Activated naive CD8-positive, alpha-beta T cell treated with anti-CD3 and anti-CD28 coated beads, Interleukin-2, amount 10 ng/mL, durations not matched to agents 7 days and 5 days (primary cell): ENCODE measurements at regions not wholly inside any gene's neighbourhood (a gene's known extent, or its start where the extent isn't known, plus 50 kb on each side); places are given as distances from the start of the nearest gene placed in this dataset.
"Not testable (repeated sequence)": the region's sequence is repeated elsewhere in the genome, so short reads cannot be mapped to it uniquely, and the experiment has no call there.

Experiments used
- ATAC-seq: fragments of 150-1000 bp; cut with Tn5 transposase; one replicate; pipeline ENCODE4 v1.10.0; 2021; ENCODE audit warnings: low read depth, moderate library complexity
- POLR2A ChIA-PET: fragments of 350-600 bp; sonication (Branson Sonifier 250); formaldehyde crosslinking; loops from one replicate; lab custom pipeline; 2021; ENCODE audit warnings: antibody characterized with exemption; lab: Charles Lee
- DNase-seq: peaks from one replicate; pipeline ENCODE4 v3.0.0; 2021
- H3K27ac Mint-ChIP-seq: one replicate; pipeline ENCODE4 v1.8.0; 2022; ENCODE audit warnings: mild to moderate bottlenecking, mixed read lengths
- H3K27me3 Mint-ChIP-seq: one replicate; pipeline ENCODE4 v1.8.0; 2022; ENCODE audit warnings: mild to moderate bottlenecking, moderate library complexity, mixed read lengths
- H3K36me3 Mint-ChIP-seq: one replicate; pipeline ENCODE4 v1.8.0; 2021; ENCODE audit warnings: mild to moderate bottlenecking, mixed read lengths
- H3K4me1 Mint-ChIP-seq: one replicate; pipeline ENCODE4 v1.8.0; 2021; ENCODE audit warnings: mixed read lengths
- H3K4me3 Mint-ChIP-seq: one replicate; pipeline ENCODE4 v1.8.0; 2022; ENCODE audit warnings: mild to moderate bottlenecking, moderate library complexity, mixed read lengths
- H3K9me3 Mint-ChIP-seq: one replicate; pipeline ENCODE4 v1.8.0; 2021; ENCODE audit warnings: mixed read lengths

GRCh38 chr3:88882121-88882520 is 225.3 kb upstream of the EPHA3 start:
- no peaks in the 10 kb centered on the region for H3K36me3 Mint-ChIP-seq
- peaks cover 4% of the 10 kb centered on the region for H3K9me3 Mint-ChIP-seq
- H3K27ac Mint-ChIP-seq = no peak overlapping the region
- H3K27me3 Mint-ChIP-seq = no peaks in the 10 kb centered on the region
- POLR2A ChIA-PET = no interaction called here
- no peaks in the 10 kb centered on the region for H3K4me1 Mint-ChIP-seq
- no peak overlapping the region for H3K4me3 Mint-ChIP-seq
- DNase-seq = no peak
- ATAC-seq = no peak

DNA sequence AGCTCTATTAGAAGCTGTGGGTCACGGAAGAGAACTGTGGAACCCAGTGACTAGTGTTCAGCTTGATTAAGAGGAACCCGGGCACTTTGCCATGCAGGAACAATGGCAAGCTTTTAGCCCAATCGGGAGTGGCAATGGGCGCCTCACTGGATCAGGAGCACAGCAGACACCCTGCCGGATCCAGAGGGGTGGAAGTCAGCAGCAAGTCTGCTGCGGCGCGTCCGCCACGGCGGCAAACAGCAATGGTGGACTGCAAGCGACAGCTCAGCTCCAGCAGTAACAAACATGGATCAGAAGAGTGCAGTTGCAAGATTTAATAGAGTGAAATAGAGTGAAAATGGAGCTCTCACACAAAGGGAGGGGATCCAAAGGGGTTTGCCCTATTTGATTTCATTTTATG is 220.8 kb upstream of the EPHA3 start:
- ATAC-seq, H3K9me3 Mint-ChIP-seq, H3K27me3 Mint-ChIP-seq, POLR2A ChIA-PET, H3K36me3 Mint-ChIP-seq, H3K4me1 Mint-ChIP-seq, H3K4me3 Mint-ChIP-seq, H3K27ac Mint-ChIP-seq, DNase-seq: not testable (repeated sequence)

- no peak overlapping the region for H3K27ac Mint-ChIP-seq
- H3K4me1 Mint-ChIP-seq = no peaks in the 10 kb centered on the region
- H3K9me3 Mint-ChIP-seq = peaks cover 4% of the 10 kb centered on the region
- no peak for DNase-seq
- H3K36me3 Mint-ChIP-seq = no peaks in the 10 kb centered on the region
- POLR2A ChIA-PET = no interaction called here
- H3K4me3 Mint-ChIP-seq = no peak overlapping the region
- no peak for ATAC-seq
- no peaks in the 10 kb centered on the region for H3K27me3 Mint-ChIP-seq
Observed at GRCh38 chr3:88896026-88896425, 211.4 kb upstream of the EPHA3 start.

- no peaks in the 10 kb centered on the region for H3K9me3 Mint-ChIP-seq
- ATAC-seq (no peak), DNase-seq (no peak)
- POLR2A ChIA-PET = no interaction called here
- no peaks in the 10 kb centered on the region for H3K36me3 Mint-ChIP-seq
- H3K27ac Mint-ChIP-seq = no peak overlapping the region
- no peaks in the 10 kb centered on the region for H3K4me1 Mint-ChIP-seq
- no peaks in the 10 kb centered on the region for H3K27me3 Mint-ChIP-seq
- no peak overlapping the region for H3K4me3 Mint-ChIP-seq
Observed at GRCh38 chr3:88912294-88912877, 195.0 kb upstream of the EPHA3 start.

- POLR2A ChIA-PET = no interaction called here
- ATAC-seq = no peak
- no peaks in the 10 kb centered on the region for H3K36me3 Mint-ChIP-seq
Observed at GRCh38 chr3:88918841-88919240, 188.6 kb upstream of the EPHA3 start.

DNA sequence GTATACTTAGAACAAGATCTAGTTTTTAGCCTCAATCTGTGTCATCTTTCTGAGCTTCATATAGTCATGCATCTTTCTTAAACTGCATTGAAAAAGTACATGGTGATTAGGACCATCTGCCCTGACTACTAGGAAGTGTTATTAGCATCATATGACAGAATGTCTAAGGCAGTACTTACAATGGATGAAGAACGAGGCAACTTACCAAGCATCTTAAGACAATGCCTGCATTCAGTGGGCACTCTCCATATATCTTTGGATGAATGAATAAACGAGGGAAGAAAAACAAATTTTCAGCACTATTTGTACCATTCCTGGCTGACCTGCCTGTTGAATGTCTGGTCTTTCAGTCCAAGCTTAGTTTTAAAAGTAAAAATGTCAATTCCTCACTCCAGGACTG is 185.4 kb upstream of the EPHA3 start:
- POLR2A ChIA-PET = no interaction called here
- H3K4me1 Mint-ChIP-seq = no peaks in the 10 kb centered on the region
- no peak overlapping the region for H3K27ac Mint-ChIP-seq
- ATAC-seq (no peak), DNase-seq (no peak)
- H3K4me3 Mint-ChIP-seq = no peak overlapping the region
- no peaks in the 10 kb centered on the region for H3K27me3 Mint-ChIP-seq
- H3K36me3 Mint-ChIP-seq = no peaks in the 10 kb centered on the region
- peaks cover 2% of the 10 kb centered on the region for H3K9me3 Mint-ChIP-seq

More at GRCh38 chr3:88918841-88919240, 188.6 kb upstream of the EPHA3 start:
- Mint-ChIP-seq H3K9me3 (peaks cover 2% of the 10 kb centered on the region), H3K4me1 (no peaks in the 10 kb centered on the region), H3K27ac (no peak overlapping the region), H3K27me3 (no peaks in the 10 kb centered on the region), H3K4me3 (no peak overlapping the region)
- DNase-seq = no peak

DNA sequence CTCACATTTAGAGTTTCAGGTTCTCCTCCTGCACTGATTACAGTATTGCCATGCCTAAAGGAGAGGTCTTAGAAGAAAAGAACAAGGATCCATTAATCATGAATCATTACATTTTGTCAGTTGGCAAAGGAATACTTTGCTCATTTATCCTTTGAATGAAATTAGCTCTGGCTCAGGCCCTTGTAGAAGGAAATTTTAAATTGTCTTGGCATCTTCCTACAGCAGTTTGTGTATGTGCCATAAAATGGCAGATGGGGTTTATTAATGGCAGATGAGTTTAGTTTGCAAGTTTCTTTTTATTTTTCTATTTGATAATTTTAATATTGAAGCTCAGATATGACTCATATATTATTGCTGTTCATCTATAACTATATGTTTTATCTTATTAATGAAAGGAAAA is 181.2 kb upstream of the EPHA3 start:
- Mint-ChIP-seq H3K27ac (no peak overlapping the region), H3K4me1 (no peaks in the 10 kb centered on the region), H3K27me3 (no peaks in the 10 kb centered on the region), H3K4me3 (no peak overlapping the region), H3K36me3 (no peaks in the 10 kb centered on the region), H3K9me3 (no peaks in the 10 kb centered on the region)
- ATAC-seq (no peak), DNase-seq (no peak)
- POLR2A ChIA-PET = no interaction called here

DNA sequence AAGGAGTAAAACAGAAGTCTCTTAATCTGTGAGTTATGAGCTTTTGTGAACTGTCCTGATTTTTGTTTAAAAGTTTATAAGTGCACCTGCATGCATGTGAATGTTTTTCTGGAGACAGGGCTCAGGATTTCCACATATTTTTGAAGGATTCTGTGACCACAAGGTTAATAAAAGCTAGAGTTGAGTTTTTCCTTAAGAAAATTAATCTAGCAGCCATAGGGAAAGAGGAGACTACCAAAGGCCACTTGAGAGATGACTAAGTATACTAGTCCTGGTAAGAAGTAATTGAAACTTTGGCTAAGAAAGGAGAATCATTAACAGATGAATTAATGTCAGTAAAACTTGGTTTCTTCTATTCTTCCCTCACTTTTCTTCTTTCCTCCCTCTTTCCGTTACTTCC is 176.8 kb upstream of the EPHA3 start:
- Mint-ChIP-seq H3K4me3 (no peak overlapping the region), H3K27me3 (no peaks in the 10 kb centered on the region), H3K27ac (no peak overlapping the region), H3K36me3 (no peaks in the 10 kb centered on the region), H3K4me1 (no peaks in the 10 kb centered on the region), H3K9me3 (peaks cover 2% of the 10 kb centered on the region)
- DNase-seq (no peak), ATAC-seq (no peak)
- POLR2A ChIA-PET = no interaction called here

GRCh38 chr3:88936831-88937230 is 170.6 kb upstream of the EPHA3 start:
- Mint-ChIP-seq H3K4me3 (no peak overlapping the region), H3K9me3 (peaks cover 6% of the 10 kb centered on the region), H3K4me1 (no peaks in the 10 kb centered on the region), H3K27me3 (no peaks in the 10 kb centered on the region), H3K36me3 (no peaks in the 10 kb centered on the region), H3K27ac (no peak overlapping the region)
- POLR2A ChIA-PET = no interaction called here
- DNase-seq = no peak
- ATAC-seq = no peak

DNA sequence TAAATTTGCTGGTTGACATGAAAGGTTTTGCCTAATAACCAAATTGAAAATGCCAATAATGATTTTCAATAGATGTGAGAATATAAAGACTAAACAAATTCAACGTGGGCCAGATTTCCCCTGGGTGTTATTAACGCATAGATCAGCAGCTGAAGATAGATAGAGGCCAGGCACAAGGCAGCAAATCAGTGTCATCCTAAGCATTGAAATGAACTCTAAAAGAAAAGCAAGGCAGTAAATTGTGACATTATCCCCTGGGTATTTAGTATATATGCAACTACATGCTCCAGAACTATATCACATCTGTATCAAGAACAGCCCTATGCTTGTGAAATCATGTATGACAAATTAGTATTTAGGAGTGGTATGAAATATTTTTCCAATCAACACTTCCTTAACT is 167.1 kb upstream of the EPHA3 start:
- H3K4me3 Mint-ChIP-seq = no peak overlapping the region
- H3K4me1 Mint-ChIP-seq = no peaks in the 10 kb centered on the region
- no peak overlapping the region for H3K27ac Mint-ChIP-seq
- no peak for DNase-seq
- peaks cover 4% of the 10 kb centered on the region for H3K9me3 Mint-ChIP-seq
- no peak for ATAC-seq
- H3K27me3 Mint-ChIP-seq = no peaks in the 10 kb centered on the region
- H3K36me3 Mint-ChIP-seq = no peaks in the 10 kb centered on the region
- POLR2A ChIA-PET = no interaction called here

DNA sequence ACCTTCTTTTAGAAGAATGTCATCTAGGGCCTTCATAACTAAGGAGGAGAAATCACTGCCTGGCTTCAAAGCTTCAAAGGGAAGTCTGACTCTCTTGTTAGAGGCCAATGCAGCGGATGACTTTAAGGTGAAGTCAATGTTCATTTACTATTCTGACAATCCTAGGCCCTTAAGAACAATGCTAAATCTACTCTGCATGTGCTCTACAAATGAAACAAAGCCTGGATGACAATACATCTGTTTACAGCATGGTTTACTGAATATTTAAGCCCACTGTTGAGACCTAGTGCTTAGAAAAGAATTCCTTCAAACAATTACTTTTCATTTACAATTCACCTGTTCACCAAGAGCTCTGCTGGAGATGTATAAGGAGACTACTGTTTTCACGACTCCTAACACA is 160.4 kb upstream of the EPHA3 start:
- H3K36me3 Mint-ChIP-seq = no peaks in the 10 kb centered on the region
- ATAC-seq (no peak), DNase-seq (no peak)
- no peaks in the 10 kb centered on the region for H3K27me3 Mint-ChIP-seq
- no peak overlapping the region for H3K4me3 Mint-ChIP-seq
- H3K9me3 Mint-ChIP-seq = peaks cover 3% of the 10 kb centered on the region
- no peaks in the 10 kb centered on the region for H3K4me1 Mint-ChIP-seq
- POLR2A ChIA-PET = no interaction called here
- H3K27ac Mint-ChIP-seq = no peak overlapping the region

DNA sequence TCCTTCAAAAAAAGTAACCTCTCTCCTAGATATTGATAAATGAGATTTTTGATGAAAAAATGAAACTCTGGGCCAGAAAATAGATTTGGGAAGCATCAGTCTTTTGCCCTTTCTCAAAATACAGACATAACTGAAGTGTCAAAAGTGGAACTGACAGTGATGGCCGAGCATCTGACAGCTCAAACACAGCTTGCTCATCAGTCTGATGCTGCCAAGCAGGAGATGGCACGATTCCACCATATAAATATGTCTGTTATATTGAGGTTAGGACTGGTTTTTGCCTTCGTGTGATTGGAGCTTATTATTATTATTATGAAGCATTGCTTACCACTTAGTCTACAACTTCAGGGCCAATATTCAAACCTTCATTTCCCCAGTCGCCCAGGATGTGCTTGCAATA is 152.6 kb upstream of the EPHA3 start:
- no peaks in the 10 kb centered on the region for H3K9me3 Mint-ChIP-seq

GRCh38 chr3:88955274-88955673 is 152.1 kb upstream of the EPHA3 start:
- ATAC-seq = no peak
- peaks cover 2% of the 10 kb centered on the region for H3K9me3 Mint-ChIP-seq
- H3K27ac Mint-ChIP-seq = no peak overlapping the region
- POLR2A ChIA-PET = no interaction called here
- H3K4me3 Mint-ChIP-seq = no peak overlapping the region
- H3K36me3 Mint-ChIP-seq = no peaks in the 10 kb centered on the region
- H3K27me3 Mint-ChIP-seq = no peaks in the 10 kb centered on the region
- H3K4me1 Mint-ChIP-seq = no peaks in the 10 kb centered on the region
- no peak for DNase-seq

More for the DNA sequence above, 152.6 kb upstream of the EPHA3 start:
- H3K27ac Mint-ChIP-seq = no peak overlapping the region
- ATAC-seq (no peak), DNase-seq (no peak)
- H3K27me3 Mint-ChIP-seq = no peaks in the 10 kb centered on the region
- POLR2A ChIA-PET = no interaction called here
- H3K4me1 Mint-ChIP-seq = no peaks in the 10 kb centered on the region
- no peak overlapping the region for H3K4me3 Mint-ChIP-seq
- H3K36me3 Mint-ChIP-seq = no peaks in the 10 kb centered on the region

DNA sequence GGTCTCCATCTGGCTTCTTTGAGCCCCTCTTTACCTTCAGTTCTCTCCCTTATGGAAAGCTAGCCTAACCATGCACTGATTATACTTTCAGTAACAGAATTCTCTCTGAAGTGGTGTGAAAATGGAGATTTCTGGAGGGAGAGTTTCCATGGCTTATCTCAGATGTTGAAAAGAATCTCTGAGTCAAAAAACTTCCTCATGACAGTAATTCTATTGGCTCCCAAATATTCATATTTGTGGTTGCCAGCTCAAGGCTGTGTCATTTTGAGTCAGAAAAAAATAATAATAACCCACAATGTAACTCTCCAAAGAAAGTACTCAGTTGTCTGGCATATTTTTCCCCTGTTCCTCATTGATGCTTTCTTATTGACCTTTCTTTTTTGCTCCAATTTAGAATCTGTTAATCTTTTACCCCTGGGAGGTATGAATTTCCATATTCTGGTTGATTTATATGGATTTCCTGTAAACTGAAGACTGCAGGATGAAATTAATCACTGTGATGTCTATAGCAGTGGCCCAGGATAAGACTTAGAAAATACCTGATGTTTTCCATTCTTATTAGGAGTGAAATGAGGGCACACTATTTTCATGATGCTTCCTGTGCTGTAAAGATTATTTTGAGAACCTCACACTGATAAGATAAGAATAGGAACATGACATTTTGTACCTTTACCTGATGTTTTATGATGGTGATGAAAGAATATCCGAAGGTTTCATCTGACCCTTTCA is 149.5 kb upstream of the EPHA3 start:
- Mint-ChIP-seq H3K9me3 (peaks cover 4% of the 10 kb centered on the region), H3K27me3 (no peaks in the 10 kb centered on the region), H3K4me1 (no peaks in the 10 kb centered on the region), H3K4me3 (no peak overlapping the region), H3K36me3 (no peaks in the 10 kb centered on the region), H3K27ac (no peak overlapping the region)
- DNase-seq = no peak
- no peak for ATAC-seq
- POLR2A ChIA-PET = no interaction called here
